ENCODE measurements at regions not wholly inside any gene's neighbourhood (a gene's known extent, or its start where the extent isn't known, plus 50 kb on each side); places are given as distances from the start of the nearest gene placed in this dataset.

DNA sequence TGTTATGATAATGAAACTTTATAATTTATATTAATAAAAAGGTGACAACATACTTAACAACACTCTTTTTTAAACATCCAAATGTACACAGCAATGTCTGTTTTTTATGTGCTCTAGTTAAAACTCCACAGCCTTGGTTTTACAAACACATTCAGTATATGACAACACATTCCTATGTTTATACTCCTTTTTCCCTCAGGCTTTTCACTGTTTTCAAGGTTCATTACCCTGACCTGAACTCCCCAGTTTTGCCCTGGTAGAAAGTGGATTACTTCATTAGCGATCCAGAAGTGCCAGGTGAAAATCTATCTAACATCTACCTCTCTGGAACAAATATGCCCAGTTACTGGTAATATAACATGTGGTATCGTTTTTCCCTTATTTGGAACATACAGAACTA is 340.2 kb upstream of the DDHD1 start:
- H3K27me3 Mint-ChIP-seq (ENCODE audit: insufficient read depth), result peaks cover 4% of the 10 kb centered on the region; the same call in 1 of the 2 replicates
- H3K9me3 Mint-ChIP-seq, result 0 out of 2 replicates have a peak, but pooled peaks cover 4% of the 10 kb centered on the region
- TF ChIP-seq, protein P1, sequence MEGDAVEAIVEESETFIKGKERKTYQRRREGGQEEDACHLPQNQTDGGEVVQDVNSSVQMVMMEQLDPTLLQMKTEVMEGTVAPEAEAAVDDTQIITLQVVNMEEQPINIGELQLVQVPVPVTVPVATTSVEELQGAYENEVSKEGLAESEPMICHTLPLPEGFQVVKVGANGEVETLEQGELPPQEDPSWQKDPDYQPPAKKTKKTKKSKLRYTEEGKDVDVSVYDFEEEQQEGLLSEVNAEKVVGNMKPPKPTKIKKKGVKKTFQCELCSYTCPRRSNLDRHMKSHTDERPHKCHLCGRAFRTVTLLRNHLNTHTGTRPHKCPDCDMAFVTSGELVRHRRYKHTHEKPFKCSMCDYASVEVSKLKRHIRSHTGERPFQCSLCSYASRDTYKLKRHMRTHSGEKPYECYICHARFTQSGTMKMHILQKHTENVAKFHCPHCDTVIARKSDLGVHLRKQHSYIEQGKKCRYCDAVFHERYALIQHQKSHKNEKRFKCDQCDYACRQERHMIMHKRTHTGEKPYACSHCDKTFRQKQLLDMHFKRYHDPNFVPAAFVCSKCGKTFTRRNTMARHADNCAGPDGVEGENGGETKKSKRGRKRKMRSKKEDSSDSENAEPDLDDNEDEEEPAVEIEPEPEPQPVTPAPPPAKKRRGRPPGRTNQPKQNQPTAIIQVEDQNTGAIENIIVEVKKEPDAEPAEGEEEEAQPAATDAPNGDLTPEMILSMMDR (IDR thresholded peaks at IDR 0.05), result no peak
- no peak overlapping the region for H3K27ac Mint-ChIP-seq
- peaks cover 33% of the 10 kb centered on the region for H3K4me1 Mint-ChIP-seq (ENCODE audit: low read depth)
- no peak for DNase-seq
- H3K36me3 Mint-ChIP-seq (ENCODE audit: low read depth), result no peaks in the 10 kb centered on the region
- H3K4me3 Mint-ChIP-seq, result no peak overlapping the region

DNA sequence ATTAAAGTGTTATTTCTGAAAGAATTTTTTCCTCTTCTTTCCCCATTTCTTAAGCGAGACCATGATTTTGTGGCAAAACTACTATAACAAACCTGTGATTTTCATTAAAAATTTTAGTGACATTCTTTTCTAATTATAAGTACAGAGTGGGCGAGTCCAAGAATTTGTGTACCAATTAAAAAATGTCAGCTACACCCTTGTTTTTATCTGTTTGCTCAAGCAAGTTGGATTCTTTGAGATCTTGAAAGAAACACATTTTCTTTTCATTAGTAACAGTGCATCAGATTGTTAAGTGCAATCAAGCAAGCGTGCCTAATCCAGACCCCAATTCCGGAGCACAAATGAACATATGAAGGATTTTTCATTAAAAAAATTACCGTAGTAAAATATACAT is 338.8 kb upstream of the DDHD1 start:
- H3K9me3 Mint-ChIP-seq, result 0 out of 2 replicates have a peak, but pooled peaks cover 4% of the 10 kb centered on the region
- no peak for DNase-seq
- H3K4me1 Mint-ChIP-seq (ENCODE audit: low read depth), result peaks cover 33% of the 10 kb centered on the region
- peak overlapping the region; percentile 65 for H3K4me3 Mint-ChIP-seq
- H3K27me3 Mint-ChIP-seq (ENCODE audit: insufficient read depth), result peaks cover 4% of the 10 kb centered on the region; the same call in 1 of the 2 replicates
- H3K27ac Mint-ChIP-seq, result peak overlapping the region; percentile 66
- no peaks in the 10 kb centered on the region for H3K36me3 Mint-ChIP-seq (ENCODE audit: low read depth)
- TF ChIP-seq, protein P1 (IDR thresholded peaks at IDR 0.05), result no peak

DNA sequence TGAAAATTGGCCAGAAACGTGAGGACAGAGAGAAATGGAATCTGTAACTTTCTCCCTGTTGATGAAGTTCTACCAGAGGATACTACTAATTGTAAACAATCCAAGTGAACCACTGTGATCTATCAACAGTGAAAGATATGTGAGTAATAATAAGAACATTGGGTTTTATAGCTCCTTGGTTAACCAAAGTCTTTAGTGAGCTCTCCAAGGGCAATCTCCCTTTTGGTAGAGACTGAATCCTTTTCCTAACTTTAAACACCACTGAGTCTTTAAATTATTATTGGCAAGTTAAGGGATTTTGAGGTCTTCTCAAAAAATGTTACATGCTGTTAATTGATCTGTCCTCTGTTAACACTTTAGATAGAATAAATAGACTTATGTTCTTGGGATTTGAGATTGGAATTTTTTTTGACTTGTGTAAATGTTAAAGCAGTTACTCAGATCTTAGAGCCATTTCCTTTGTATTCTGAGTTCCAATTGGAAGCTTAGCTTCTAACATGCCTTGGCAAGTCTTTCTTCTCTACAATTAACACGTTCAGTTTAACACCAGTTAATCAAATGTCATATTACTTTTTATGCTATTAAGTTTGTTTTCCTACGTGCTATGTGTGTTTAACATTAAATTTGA is 338.2 kb upstream of the DDHD1 start:
- Mint-ChIP-seq H3K4me3 (peak overlapping the region; percentile 65), H3K9me3 (0 out of 2 replicates have a peak, but pooled peaks cover under 1% of the 10 kb centered on the region), H3K27me3 (ENCODE audit: insufficient read depth) (peaks cover 4% of the 10 kb centered on the region; the same call in 1 of the 2 replicates), H3K36me3 (ENCODE audit: low read depth) (no peaks in the 10 kb centered on the region), H3K27ac (peak overlapping the region; percentile 66), H3K4me1 (ENCODE audit: low read depth) (peaks cover 33% of the 10 kb centered on the region)
- TF ChIP-seq, protein P1 (IDR thresholded peaks at IDR 0.05), result no peak
- peak; percentile 32 for DNase-seq

DNA sequence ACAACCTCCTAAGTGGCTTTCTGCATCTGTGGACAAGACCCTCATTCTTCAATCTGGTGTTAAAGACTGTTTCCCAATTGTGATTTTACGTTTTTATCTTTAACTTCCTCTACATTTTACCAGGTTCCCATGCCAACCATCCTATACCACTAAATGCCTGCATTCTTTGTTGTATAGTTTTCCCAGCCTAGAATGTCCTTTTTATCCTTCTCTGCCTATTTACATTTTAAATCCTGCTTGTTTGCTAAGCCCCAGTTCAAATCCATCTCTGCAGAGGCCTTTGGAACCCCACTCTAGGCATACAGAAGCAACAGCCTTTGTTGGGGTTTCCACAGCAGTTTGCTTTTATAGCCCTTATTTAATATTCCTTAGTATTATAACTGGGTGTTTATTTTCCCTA is 325.1 kb upstream of the DDHD1 start:
- no peak for DNase-seq
- Mint-ChIP-seq H3K9me3 (peaks cover 10% of the 10 kb centered on the region), H3K4me1 (ENCODE audit: low read depth) (no peaks in the 10 kb centered on the region), H3K4me3 (no peak overlapping the region), H3K27ac (no peak overlapping the region), H3K36me3 (ENCODE audit: low read depth) (no peaks in the 10 kb centered on the region; the same call in 1 of the 2 replicates), H3K27me3 (ENCODE audit: insufficient read depth) (peaks cover 5% of the 10 kb centered on the region; the same call in 1 of the 2 replicates)
- TF ChIP-seq, protein P1 (IDR thresholded peaks at IDR 0.05), result no peak

DNA sequence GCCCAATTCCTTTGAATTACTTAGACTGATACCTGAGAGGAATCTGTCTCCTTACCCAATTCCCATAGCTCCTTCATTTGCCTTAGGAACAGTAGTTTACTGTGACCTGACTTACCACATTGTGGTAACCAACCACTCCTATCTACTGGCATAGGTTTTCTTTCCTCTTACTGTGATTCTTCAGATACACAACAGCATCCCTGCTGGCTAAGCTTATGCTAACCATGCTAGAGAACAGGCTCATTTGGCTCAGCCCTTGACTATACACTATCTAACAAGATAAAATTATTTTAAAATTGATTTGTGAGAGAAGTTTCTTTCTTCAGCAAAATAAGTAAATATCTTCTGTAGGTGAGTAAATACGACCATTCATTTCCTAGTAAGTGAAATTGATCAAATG is 320.4 kb upstream of the DDHD1 start:
- TF ChIP-seq, protein P1 (IDR thresholded peaks at IDR 0.05), result no peak

More for the DNA sequence above, 320.4 kb upstream of the DDHD1 start:
- no peaks in the 10 kb centered on the region; the same call in 1 of the 2 replicates for H3K4me1 Mint-ChIP-seq (ENCODE audit: low read depth)
- H3K27ac Mint-ChIP-seq, result no peak overlapping the region
- no peak overlapping the region for H3K4me3 Mint-ChIP-seq
- no peaks in the 10 kb centered on the region for H3K36me3 Mint-ChIP-seq (ENCODE audit: low read depth)
- DNase-seq, result no peak
- no peaks in the 10 kb centered on the region for H3K9me3 Mint-ChIP-seq
- H3K27me3 Mint-ChIP-seq (ENCODE audit: insufficient read depth), result peaks cover 5% of the 10 kb centered on the region; the same call in 1 of the 2 replicates

Measured in HFFc6 (cell line).